HL-60 (cell line): ENCODE measurements at regions not wholly inside any gene's neighbourhood (a gene's known extent, or its start where the extent isn't known, plus 50 kb on each side); places are given as distances from the start of the nearest gene placed in this dataset.

Experiments used
- GABPA ChIP-seq: IDR thresholded peaks from 2 replicates; pipeline ENCODE4 v1.6.1; 2012; ENCODE audit warnings: low read depth
- POLR2AphosphoS5 ChIP-seq: IDR thresholded peaks from 2 replicates; pipeline ENCODE4 v1.6.1; 2012; ENCODE audit warnings: low read depth
- SPI1 ChIP-seq: IDR thresholded peaks from 2 replicates; pipeline ENCODE4 v1.6.1; 2012; ENCODE audit warnings: low read depth, mild to moderate bottlenecking, borderline replicate concordance
- TF ChIP-seq, protein P1 (sequence below): IDR thresholded peaks from one replicate; pipeline ENCODE4 v1.5.1; 2011; ENCODE audit warnings: low read length, control low read depth, inconsistent platforms; ENCODE audit not compliant: insufficient read depth
- TF ChIP-seq, protein P2 (sequence below): IDR thresholded peaks from 2 replicates; pipeline ENCODE4 v1.6.1; 2012; ENCODE audit warnings: low read depth; ENCODE audit not compliant: insufficient replicate concordance

DNA sequence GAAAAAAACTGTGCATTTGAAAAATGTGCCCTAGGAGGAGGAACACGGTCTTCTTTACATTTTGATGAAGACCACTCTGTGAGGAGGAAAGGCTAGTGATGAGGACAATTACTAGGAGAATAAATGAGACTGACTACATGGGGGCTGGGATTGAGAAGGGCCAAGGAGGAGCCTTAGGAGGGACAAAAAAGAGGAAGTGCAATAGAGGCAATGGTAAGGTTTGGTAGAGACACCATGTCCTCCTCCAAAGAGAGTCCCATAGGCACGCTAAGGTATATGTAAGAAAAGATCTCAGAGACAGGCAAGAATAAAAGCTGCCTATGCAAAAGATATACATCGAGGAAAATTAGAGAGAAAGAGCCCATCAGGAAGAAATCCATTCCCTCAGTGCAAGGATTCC is 336.5 kb upstream of the SFRP2 start:
- TF ChIP-seq, protein P1, sequence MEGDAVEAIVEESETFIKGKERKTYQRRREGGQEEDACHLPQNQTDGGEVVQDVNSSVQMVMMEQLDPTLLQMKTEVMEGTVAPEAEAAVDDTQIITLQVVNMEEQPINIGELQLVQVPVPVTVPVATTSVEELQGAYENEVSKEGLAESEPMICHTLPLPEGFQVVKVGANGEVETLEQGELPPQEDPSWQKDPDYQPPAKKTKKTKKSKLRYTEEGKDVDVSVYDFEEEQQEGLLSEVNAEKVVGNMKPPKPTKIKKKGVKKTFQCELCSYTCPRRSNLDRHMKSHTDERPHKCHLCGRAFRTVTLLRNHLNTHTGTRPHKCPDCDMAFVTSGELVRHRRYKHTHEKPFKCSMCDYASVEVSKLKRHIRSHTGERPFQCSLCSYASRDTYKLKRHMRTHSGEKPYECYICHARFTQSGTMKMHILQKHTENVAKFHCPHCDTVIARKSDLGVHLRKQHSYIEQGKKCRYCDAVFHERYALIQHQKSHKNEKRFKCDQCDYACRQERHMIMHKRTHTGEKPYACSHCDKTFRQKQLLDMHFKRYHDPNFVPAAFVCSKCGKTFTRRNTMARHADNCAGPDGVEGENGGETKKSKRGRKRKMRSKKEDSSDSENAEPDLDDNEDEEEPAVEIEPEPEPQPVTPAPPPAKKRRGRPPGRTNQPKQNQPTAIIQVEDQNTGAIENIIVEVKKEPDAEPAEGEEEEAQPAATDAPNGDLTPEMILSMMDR = no peak
- TF ChIP-seq POLR2AphosphoS5 (no peak), GABPA (no peak), SPI1 (peak; percentile 79)
- TF ChIP-seq, protein P2, sequence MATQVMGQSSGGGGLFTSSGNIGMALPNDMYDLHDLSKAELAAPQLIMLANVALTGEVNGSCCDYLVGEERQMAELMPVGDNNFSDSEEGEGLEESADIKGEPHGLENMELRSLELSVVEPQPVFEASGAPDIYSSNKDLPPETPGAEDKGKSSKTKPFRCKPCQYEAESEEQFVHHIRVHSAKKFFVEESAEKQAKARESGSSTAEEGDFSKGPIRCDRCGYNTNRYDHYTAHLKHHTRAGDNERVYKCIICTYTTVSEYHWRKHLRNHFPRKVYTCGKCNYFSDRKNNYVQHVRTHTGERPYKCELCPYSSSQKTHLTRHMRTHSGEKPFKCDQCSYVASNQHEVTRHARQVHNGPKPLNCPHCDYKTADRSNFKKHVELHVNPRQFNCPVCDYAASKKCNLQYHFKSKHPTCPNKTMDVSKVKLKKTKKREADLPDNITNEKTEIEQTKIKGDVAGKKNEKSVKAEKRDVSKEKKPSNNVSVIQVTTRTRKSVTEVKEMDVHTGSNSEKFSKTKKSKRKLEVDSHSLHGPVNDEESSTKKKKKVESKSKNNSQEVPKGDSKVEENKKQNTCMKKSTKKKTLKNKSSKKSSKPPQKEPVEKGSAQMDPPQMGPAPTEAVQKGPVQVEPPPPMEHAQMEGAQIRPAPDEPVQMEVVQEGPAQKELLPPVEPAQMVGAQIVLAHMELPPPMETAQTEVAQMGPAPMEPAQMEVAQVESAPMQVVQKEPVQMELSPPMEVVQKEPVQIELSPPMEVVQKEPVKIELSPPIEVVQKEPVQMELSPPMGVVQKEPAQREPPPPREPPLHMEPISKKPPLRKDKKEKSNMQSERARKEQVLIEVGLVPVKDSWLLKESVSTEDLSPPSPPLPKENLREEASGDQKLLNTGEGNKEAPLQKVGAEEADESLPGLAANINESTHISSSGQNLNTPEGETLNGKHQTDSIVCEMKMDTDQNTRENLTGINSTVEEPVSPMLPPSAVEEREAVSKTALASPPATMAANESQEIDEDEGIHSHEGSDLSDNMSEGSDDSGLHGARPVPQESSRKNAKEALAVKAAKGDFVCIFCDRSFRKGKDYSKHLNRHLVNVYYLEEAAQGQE = no peak
